C4-2B (cell line): ENCODE measurements at regions not wholly inside any gene's neighbourhood (a gene's known extent, or its start where the extent isn't known, plus 50 kb on each side); places are given as distances from the start of the nearest gene placed in this dataset.

Source experiments
- ZFX ChIP-seq: fragments of 450-650 bp; IDR thresholded peaks from 2 replicates; pipeline ENCODE4 v1.6.1; 2017
- TF ChIP-seq, protein P1 (sequence below): fragments of 450-650 bp; conservative IDR thresholded peaks from 2 replicates; pipeline ENCODE4 v1.5.1; 2017; ENCODE audit warnings: mild to moderate bottlenecking

DNA sequence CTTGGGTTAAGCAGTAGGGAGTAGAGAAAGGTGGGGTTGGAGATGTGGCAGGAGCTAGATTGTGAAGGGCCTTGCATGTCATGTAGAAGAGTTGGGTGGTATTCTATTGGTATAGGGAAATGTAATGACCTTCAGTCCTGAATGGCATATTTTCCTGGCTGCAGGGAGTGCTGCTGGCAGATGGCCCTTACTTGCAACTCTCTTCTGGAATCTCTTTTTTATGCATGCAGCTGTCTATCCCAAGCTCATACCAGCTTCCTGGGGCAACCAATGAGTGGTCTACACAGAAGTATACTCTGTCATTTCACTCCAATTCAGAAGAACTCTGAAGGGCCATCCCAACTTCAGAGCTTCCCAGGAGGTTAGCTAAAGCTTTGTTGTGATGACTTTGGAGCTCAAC, 144.7 kb upstream of the ANKRD28 start:
- TF ChIP-seq, protein P1, sequence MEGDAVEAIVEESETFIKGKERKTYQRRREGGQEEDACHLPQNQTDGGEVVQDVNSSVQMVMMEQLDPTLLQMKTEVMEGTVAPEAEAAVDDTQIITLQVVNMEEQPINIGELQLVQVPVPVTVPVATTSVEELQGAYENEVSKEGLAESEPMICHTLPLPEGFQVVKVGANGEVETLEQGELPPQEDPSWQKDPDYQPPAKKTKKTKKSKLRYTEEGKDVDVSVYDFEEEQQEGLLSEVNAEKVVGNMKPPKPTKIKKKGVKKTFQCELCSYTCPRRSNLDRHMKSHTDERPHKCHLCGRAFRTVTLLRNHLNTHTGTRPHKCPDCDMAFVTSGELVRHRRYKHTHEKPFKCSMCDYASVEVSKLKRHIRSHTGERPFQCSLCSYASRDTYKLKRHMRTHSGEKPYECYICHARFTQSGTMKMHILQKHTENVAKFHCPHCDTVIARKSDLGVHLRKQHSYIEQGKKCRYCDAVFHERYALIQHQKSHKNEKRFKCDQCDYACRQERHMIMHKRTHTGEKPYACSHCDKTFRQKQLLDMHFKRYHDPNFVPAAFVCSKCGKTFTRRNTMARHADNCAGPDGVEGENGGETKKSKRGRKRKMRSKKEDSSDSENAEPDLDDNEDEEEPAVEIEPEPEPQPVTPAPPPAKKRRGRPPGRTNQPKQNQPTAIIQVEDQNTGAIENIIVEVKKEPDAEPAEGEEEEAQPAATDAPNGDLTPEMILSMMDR = no peak
- TF ChIP-seq ZFX = no peak
